SIG-M5 treated with dmso at 0.1 percent for 504 hours (cell line): ENCODE measurements at regions not wholly inside any gene's neighbourhood (a gene's known extent, or its start where the extent isn't known, plus 50 kb on each side); places are given as distances from the start of the nearest gene placed in this dataset.
A peak's percentile ranks its signal among the peaks of the same experiment; 100 is the strongest.
"Not testable (repeated sequence)": the region's sequence is repeated elsewhere in the genome, so short reads cannot be mapped to it uniquely, and the experiment has no call there.

Source experiments
- DNase-seq: peaks from one replicate; lab custom pipeline; 2025; ENCODE audit not compliant: unreplicated experiment; lab: John Stamatoyannopoulos, UW

GRCh38 chr5:104891596-104891995 lies 1329.0 kb upstream of the NUDT12 start:
- no peak for DNase-seq

DNA sequence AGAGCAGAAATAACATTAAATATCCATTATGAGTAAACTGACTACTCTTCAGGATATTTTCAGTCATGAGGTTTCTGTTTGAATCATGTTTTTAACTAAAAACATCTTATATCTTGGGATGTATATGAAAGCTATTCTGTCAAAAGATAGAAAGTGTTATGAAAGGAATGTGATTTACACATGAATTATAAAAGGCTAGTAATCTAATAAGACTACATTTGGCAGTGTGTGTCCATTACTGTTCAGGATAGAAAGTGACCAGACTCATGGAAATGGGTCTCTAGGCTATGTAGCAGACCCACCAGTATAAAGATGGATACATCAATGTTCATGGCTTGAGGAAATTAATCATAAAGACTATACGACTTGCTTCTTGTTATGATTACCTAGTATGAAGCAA lies 1328.2 kb upstream of the NUDT12 start:
- DNase-seq: no peak

GRCh38 chr5:104859437-104859836 lies 1296.8 kb upstream of the NUDT12 start:
- peak; percentile 59 for DNase-seq

- not testable (repeated sequence) for DNase-seq
Observed at GRCh38 chr5:104852099-104852498, 1289.5 kb upstream of the NUDT12 start.

- no peak for DNase-seq
Observed at GRCh38 chr5:104845541-104845940, 1283.0 kb upstream of the NUDT12 start.

DNA sequence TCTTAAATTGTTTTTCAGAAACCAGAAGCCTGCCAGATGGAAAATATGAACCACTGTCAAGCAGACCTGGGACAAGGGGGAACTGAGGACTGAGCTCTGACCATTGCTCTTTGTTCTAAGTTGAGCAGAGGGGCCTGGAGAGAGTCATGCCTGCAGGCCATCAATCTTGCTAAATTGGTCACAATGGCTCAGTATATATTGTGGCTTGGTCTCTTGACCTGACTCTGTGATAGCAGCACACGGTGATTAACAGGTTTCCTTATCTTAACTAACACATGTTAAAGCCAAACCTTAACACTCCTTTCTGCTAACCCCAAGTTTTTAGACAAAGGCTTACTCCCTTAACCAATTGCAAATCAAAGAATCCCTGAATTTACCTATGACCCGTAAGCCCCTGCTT lies 1281.2 kb upstream of the NUDT12 start:
- no peak for DNase-seq

GRCh38 chr5:104840284-104840683 lies 1277.7 kb upstream of the NUDT12 start:
- DNase-seq: no peak

DNA sequence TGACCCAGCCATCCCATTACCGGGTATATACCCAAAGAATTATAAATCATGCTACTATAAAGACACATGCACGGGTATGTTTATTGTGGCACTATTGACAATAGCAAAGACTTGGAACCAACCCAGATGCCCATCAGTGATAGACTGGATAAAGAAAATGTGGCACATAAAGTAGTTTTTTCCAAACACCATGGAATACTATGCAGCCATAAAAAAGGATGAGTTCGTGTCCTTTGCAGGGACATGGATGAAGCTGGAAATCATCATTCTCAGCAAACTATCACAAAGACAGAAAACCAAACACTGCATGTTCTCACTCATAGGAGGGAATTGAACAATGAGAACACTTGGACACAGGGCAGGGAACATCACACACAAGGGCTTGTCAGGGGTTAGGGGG lies 1268.9 kb upstream of the NUDT12 start:
- not testable (repeated sequence) for DNase-seq

- DNase-seq: no peak
Observed at GRCh38 chr5:104821606-104822005, 1259.0 kb upstream of the NUDT12 start.

DNA sequence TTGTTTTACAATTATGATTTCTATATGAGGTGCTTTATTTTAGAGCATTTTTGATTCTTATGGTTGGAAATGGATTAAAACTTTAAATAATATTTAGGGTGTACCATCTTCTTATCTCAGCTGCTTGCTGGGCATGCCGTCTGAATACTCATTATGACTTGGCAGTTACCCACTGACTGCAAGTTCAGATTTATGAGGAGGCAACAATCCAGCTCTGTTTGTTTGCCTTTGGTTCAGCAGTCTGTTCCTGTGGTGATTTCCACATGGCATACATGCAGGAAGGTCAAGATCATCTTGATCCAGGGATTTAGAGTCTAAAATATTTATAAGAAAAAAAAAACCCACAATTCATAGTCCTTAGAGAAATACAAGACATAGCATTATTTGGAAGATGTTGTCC lies 1254.5 kb upstream of the NUDT12 start:
- no peak for DNase-seq

GRCh38 chr5:104815212-104815611 lies 1252.6 kb upstream of the NUDT12 start:
- DNase-seq: no peak

DNA sequence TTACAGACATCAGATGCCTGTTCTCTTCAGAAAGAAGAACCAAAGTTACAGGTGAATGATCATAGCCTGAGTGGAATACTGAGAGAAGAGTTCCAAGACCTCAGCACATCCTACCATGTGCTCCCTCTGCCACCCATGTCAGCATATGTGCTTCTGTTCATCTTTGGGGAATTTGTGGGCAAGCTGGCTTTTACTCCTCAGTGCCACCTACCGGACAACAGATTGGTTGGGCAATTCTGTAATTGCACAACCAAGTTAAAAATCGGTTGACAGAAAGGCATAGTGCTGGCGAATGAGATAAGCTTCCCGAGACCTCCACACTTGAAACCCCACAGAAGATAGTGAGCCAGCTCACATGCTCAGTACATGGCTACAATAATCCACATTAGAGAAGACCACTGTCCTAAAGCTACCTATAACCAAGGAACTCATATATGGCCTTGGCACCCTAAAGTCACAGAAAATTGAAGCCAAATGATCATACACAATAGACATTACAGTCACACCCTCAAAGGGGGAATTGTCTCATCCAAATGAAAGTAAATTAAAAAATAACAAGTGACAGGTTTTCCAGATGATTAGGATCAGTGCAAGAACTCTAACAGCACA lies 1238.0 kb upstream of the NUDT12 start:
- DNase-seq: no peak

GRCh38 chr5:104793755-104794080 lies 1231.1 kb upstream of the NUDT12 start:
- DNase-seq: no peak

DNA sequence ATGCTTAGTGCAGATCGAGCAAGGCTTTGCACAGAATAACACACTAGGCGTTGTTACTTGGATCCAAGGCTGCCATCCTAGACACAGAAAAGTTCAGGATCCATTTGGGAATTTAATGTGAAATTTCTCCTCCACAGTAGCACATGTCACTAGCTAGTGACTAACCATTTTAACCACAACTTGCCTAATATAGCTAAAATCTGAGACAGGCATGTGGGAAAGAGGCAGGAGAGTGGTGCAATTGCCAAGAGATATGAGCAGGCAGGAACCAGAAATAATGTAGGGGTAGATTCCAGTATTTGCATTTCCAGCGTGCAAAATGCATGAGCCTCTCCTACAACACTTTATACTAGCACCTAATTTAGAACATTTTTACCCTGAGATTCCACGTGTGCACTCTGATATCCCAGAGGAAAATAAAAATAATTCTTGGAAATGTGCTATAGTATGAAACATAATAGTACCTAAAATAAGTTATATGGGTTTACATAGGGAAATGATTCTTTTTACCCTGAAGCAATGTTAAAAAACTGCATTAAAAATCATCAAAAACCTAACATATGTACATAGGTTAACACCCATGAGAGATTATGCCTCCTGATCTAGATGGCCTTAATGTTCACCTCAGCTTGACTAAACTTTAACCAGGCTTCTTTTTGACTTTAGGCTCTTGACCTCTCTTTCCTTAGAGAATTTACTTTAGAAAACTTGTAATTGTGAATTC lies 1230.6 kb upstream of the NUDT12 start:
- peak; percentile 15 for DNase-seq

DNA sequence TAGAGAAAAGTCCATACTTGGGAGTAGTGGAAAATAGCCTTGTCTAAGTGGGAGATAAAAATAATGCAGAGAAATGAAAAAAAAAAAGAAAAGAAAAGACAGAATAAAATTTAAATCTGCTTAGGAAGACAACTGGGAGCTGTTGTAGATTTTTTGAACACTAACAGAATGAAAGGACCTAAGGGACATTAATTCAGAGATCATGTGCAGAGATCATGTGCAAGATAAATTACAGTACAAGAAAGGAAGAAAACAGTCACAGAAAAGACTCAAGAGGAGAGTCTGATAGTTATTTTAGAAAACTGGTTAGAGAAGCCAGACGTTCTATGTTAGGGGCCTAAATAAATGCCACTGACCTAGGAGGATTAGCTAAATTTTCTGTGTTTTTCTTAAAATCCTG lies 1226.8 kb upstream of the NUDT12 start:
- DNase-seq: no peak

GRCh38 chr5:104785097-104785496 lies 1222.5 kb upstream of the NUDT12 start:
- DNase-seq: no peak

DNA sequence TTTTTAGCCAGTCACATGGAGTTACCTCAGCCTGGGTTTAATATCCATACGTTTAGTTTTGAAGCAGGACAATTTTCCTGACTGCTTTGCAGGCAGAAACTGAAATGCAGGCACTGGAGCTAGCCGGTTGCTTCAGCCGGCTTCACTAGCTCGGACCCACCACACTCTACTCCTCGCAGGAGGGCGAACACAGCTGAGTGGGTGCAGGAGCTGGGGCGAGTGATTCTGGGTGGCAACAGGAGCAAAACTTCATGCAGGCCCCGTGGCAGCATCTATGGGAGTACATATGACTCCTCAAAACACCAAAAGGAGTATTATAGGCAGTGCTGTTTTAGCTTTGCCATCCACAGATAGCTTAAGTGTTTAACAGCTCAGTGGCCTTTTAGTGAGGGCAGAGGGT lies 1211.8 kb upstream of the NUDT12 start:
- no peak for DNase-seq

DNA sequence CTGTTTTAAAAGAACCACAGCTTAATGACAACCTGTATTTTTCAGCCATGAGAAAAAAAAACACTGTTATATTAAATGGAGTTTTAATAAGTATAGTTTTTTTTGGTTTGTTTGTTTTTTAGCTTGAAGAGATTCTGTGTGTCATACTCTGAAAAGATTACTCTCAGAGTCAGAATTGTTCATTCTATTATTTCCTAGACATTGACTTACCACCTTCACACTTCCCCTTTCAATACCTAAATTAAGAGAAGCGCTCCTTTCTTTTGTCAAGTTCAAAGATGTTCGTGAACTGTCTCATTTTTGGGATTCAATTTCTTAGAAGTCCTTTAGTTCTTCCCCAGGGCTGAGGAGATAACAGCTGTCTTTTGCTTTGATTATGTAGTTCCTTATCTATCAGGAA lies 1201.6 kb upstream of the NUDT12 start:
- no peak for DNase-seq

GRCh38 chr5:104763216-104763615 lies 1200.6 kb upstream of the NUDT12 start:
- no peak for DNase-seq

DNA sequence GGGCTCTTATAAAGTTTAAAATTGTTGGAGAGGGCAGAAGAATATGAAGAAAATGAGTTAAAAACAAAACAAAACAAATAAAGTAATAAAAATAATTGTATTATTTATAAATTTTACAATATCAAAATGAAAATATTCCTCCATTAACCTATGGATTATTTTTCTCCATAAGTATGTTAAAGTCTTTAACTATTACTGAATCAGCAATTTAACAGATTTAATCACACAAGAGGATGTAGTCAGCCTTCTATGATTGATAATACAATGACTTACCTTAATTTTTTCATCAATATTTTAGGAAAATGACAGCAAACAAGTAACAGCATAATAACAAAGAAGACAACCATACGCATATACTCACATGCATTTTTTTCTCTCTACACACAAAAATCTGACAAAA lies 1195.3 kb upstream of the NUDT12 start:
- no peak for DNase-seq

DNA sequence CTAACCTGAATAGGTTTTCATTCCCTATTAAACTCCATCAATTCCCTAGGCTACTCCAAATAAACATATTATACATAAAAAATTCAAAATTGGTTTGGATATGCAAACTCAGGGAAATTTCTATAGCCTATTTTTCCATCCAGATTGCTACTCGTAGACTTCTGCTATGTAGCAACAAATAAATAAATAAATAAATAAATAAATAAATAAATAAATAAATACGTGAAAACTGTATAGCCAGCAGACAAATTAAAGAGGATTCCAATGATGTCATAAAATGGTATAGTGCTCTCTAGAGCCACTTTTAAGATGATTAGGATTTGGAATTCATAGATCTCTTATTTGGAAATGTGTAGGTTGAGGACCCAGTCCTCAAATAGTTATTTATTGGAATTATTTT lies 1193.2 kb upstream of the NUDT12 start:
- DNase-seq: no peak

- no peak for DNase-seq
Observed at GRCh38 chr5:104754311-104754995, 1191.9 kb upstream of the NUDT12 start.

GRCh38 chr5:104751969-104752368 lies 1189.4 kb upstream of the NUDT12 start:
- DNase-seq: no peak
